GM19324 (cell line): ENCODE measurements at regions not wholly inside any gene's neighbourhood (a gene's known extent, or its start where the extent isn't known, plus 50 kb on each side); places are given as distances from the start of the nearest gene placed in this dataset.
"Not testable (repeated sequence)": the region's sequence is repeated elsewhere in the genome, so short reads cannot be mapped to it uniquely, and the experiment has no call there.

ENCODE experiments used
- ATAC-seq: cut with Tn5 transposase; IDR thresholded peaks from one replicate; pipeline ENCODE4 v1.9.1; 2021; ENCODE audit warnings: mild to moderate bottlenecking, moderate library complexity; ENCODE audit not compliant: unreplicated experiment, low FRiP score

DNA sequence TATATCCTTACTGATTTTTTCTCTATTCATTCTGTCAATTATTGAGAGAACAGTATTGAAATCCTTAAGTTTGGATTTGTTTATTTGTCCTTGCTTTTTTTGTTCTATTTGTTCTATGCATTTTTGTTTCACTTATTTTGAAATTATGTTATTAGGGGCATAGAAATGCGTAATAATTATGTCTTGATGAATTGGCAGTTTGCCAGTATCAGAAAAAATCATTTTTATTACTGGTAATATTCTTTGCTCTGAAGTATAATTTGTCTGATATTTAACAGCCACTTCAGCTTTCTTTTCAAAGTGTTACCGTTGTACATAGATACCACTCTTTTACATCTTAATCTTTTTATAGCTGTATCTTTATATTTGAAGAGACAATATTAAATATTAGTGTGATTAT lies 2090.9 kb upstream of the WWC1 start:
- no peak for ATAC-seq

- no peak for ATAC-seq
Measured at GRCh38 chr5:166211640-166212039, 2079.8 kb upstream of the WWC1 start.

DNA sequence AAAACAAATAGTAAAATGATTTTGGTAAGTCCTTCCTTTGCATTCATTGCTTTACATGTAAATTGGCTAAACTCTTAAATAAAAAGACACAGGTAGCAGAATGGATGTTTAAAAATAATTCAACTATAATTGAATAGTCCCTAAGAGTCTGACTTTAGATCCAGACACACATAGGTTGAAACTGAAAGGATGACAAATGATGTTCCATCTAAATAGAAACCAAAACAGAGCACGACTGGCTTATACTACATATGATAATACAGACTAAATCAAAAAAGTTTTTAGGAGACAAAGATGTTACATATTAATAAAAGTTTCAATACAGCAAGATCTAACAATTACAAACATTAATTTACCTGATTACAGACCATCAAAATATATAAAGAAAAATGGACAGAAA lies 2055.1 kb upstream of the WWC1 start:
- no peak for ATAC-seq

- ATAC-seq: no peak
Measured at GRCh38 chr5:166240705-166241104, 2050.7 kb upstream of the WWC1 start.

GRCh38 chr5:166245556-166245955 lies 2045.9 kb upstream of the WWC1 start:
- no peak for ATAC-seq

DNA sequence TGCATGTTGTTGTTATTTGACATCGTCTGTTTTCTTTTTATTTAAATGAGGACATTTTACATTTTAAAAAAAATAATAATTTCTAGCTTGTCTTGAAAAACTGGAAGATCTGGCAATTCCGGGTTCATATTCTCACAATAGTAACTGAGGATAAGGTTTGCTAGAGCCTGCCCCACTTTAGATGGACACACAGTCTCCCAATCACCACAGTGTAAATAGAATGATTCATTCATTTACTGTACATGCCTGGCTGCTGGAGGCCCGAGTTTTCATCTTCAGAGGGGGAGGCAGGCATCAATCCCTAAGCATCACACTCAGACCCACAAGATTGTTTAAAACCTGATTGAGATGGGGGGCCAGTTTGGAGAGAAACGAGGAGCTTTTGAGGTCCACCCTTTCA lies 2039.7 kb upstream of the WWC1 start:
- no peak for ATAC-seq

DNA sequence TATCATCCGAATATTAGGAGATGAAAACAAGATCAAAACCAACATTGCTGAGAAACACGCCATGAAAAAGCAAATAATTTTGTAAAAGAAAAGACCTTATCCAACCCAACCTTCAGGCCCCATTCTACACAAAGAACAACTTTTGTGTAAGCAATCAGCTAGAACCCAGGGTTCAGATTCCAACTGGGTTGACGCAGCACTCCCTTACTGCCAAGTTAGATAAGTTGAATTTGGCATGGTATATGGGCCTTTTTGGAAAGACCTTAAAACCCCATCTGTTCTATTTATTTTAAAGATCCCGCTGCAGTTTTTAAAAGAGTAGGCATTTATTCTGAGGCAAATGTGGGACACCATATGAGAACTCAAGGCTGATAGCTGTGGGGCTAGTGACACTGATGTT lies 2033.8 kb upstream of the WWC1 start:
- ATAC-seq: no peak

GRCh38 chr5:166262395-166262794 lies 2029.0 kb upstream of the WWC1 start:
- no peak for ATAC-seq

GRCh38 chr5:166267907-166268306 lies 2023.5 kb upstream of the WWC1 start:
- no peak for ATAC-seq

DNA sequence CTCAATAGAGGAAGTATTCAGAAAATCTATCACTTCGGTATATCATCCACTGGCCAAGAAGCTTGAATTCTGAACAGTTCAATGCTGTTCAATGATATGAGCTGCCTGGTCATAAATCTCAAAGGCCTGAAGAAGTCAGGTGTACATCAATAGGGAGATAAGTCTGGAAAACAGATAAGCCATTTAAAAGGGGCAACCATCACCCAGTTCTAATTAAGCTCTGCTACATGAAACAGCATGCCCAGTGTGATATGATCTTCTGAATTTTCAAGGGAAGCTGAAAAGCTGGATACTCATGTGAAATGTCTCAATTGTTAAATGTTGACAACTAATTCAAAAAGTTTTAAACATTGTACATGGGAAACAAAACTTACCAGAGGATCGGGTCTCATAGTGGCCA lies 2020.7 kb upstream of the WWC1 start:
- no peak for ATAC-seq

GRCh38 chr5:166276006-166276405 lies 2015.4 kb upstream of the WWC1 start:
- ATAC-seq: no peak

GRCh38 chr5:166279828-166280227 lies 2011.6 kb upstream of the WWC1 start:
- ATAC-seq: no peak

GRCh38 chr5:166281433-166281832 lies 2010.0 kb upstream of the WWC1 start:
- no peak for ATAC-seq

- no peak for ATAC-seq
Measured at GRCh38 chr5:166282939-166283338, 2008.5 kb upstream of the WWC1 start.

- no peak for ATAC-seq
Measured at GRCh38 chr5:166285361-166285760, 2006.1 kb upstream of the WWC1 start.

DNA sequence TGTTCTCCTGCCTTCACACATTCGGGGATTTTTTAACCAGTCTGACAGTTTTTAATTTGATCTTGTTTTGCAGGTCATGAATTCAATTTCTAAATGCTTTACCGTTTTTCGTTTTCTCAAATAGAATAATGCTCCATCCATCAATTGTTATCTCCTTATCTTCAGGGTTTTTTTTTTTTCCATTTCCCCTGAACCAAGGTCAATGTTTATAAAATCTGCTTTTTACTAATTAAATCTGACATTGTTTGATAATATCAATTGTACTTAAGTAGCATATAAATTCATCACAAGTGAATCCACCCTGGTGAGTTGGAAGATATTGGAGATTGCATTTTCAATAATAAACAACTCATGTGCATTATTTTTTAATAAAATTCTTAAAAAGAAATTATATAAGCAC lies 2004.6 kb upstream of the WWC1 start:
- ATAC-seq: no peak

- ATAC-seq: no peak
Measured at GRCh38 chr5:166287866-166288265, 2003.6 kb upstream of the WWC1 start.

- not testable (repeated sequence) for ATAC-seq
Measured at GRCh38 chr5:166291800-166292199, 1999.6 kb upstream of the WWC1 start.

GRCh38 chr5:166293892-166294291 lies 1997.6 kb upstream of the WWC1 start:
- ATAC-seq: no peak

- ATAC-seq: no peak
Measured at GRCh38 chr5:166302166-166302565, 1989.3 kb upstream of the WWC1 start.

DNA sequence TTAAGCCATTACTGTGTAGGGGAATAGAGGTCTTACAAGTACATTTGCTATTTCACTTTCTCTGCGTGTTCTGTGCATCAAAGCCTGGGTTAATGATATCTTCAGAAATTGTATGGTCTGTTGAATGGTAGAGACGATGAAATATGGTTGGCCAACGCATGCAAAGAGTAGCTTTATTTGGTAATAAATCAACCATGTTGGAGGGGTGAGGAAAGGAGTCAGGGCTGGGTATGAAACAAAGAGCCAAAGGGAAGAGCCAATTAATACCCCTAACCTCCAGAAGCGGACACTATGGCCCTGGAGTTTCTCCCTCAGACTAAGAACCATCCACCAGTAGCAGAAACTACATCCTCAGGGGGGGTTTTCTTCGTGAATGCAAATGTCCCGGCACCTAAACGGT lies 1974.0 kb upstream of the WWC1 start:
- no peak for ATAC-seq

DNA sequence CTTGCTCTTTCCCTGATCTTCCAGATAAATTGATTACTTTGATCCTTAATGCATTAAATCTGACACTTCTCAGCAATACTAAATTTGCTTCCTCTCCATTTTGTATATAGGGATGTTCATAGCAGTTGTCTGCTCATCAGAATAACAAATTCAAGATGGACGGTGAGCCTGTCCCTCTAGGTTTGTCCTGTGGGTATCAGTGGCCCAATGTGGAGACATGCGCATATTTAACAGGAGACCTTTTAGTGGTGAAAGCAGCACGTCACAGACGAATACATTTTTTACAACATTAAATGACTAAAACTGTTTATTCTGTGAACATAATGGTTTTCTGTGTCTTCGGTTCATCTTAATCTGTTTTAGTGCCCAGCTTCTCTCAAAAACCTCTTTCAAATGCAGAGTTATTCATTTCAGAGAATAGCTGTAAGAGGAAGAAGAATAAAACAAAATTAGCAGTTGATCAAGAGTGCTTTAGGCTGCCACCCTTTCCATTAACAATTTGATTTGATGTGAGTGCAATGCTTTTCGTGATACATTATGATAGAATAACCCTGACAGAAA lies 1970.4 kb upstream of the WWC1 start:
- ATAC-seq: no peak

- no peak for ATAC-seq
Measured at GRCh38 chr5:166324372-166324771, 1967.1 kb upstream of the WWC1 start.
